GM19395 (cell line): ENCODE measurements at regions not wholly inside any gene's neighbourhood (a gene's known extent, or its start where the extent isn't known, plus 50 kb on each side); places are given as distances from the start of the nearest gene placed in this dataset.

Experiments
- ATAC-seq: cut with Tn5 transposase; IDR thresholded peaks from one replicate; pipeline ENCODE4 v1.9.1; 2021; ENCODE audit warnings: mild to moderate bottlenecking, moderate library complexity; ENCODE audit not compliant: unreplicated experiment

- no peak for ATAC-seq
These were observed 120.1 kb upstream of the NABP1 start for GRCh38 chr2:191557841-191558240.

- no peak for ATAC-seq
These were observed 118.4 kb upstream of the NABP1 start for GRCh38 chr2:191559569-191559968.

- no peak for ATAC-seq
These were observed 117.4 kb upstream of the NABP1 start for GRCh38 chr2:191560411-191560980.

GRCh38 chr2:191565120-191565519 lies 112.8 kb upstream of the NABP1 start:
- ATAC-seq = no peak

GRCh38 chr2:191565647-191566198 lies 112.2 kb upstream of the NABP1 start:
- ATAC-seq = peak; percentile 67

- ATAC-seq = peak; percentile 78
These were observed 111.6 kb upstream of the NABP1 start for GRCh38 chr2:191566344-191566743.

GRCh38 chr2:191567206-191567605 lies 110.7 kb upstream of the NABP1 start:
- ATAC-seq = no peak

- ATAC-seq = no peak
These were observed 108.9 kb upstream of the NABP1 start for GRCh38 chr2:191569025-191569424.

- ATAC-seq = no peak
These were observed 106.7 kb upstream of the NABP1 start for GRCh38 chr2:191571163-191571769.

GRCh38 chr2:191572319-191572718 lies 105.6 kb upstream of the NABP1 start:
- ATAC-seq = no peak

- ATAC-seq = no peak
These were observed 104.7 kb upstream of the NABP1 start for GRCh38 chr2:191573216-191573615.

- no peak for ATAC-seq
These were observed 103.7 kb upstream of the NABP1 start for GRCh38 chr2:191574232-191574631.

GRCh38 chr2:191577605-191578004 lies 100.3 kb upstream of the NABP1 start:
- ATAC-seq = no peak

GRCh38 chr2:191578031-191578430 lies 99.9 kb upstream of the NABP1 start:
- no peak for ATAC-seq

- ATAC-seq = no peak
These were observed 97.4 kb upstream of the NABP1 start for GRCh38 chr2:191580581-191580980.

GRCh38 chr2:191581003-191581402 lies 96.9 kb upstream of the NABP1 start:
- ATAC-seq = no peak

GRCh38 chr2:191582355-191582754 lies 95.6 kb upstream of the NABP1 start:
- no peak for ATAC-seq

GRCh38 chr2:191591025-191591424 lies 86.9 kb upstream of the NABP1 start:
- ATAC-seq = no peak

GRCh38 chr2:191593622-191594385 lies 84.1 kb upstream of the NABP1 start:
- ATAC-seq = no peak

- no peak for ATAC-seq
These were observed 80.7 kb upstream of the NABP1 start for GRCh38 chr2:191597186-191597751.

GRCh38 chr2:191598296-191598695 lies 79.6 kb upstream of the NABP1 start:
- ATAC-seq = no peak

- ATAC-seq = no peak
These were observed 76.9 kb upstream of the NABP1 start for GRCh38 chr2:191601060-191601459.
